ENCODE measurements at regions not wholly inside any gene's neighbourhood (a gene's known extent, or its start where the extent isn't known, plus 50 kb on each side); places are given as distances from the start of the nearest gene placed in this dataset.

GRCh38 chr4:141898346-141898745 lies 262.0 kb downstream of the IL15 start:
- TF ChIP-seq, protein P1, sequence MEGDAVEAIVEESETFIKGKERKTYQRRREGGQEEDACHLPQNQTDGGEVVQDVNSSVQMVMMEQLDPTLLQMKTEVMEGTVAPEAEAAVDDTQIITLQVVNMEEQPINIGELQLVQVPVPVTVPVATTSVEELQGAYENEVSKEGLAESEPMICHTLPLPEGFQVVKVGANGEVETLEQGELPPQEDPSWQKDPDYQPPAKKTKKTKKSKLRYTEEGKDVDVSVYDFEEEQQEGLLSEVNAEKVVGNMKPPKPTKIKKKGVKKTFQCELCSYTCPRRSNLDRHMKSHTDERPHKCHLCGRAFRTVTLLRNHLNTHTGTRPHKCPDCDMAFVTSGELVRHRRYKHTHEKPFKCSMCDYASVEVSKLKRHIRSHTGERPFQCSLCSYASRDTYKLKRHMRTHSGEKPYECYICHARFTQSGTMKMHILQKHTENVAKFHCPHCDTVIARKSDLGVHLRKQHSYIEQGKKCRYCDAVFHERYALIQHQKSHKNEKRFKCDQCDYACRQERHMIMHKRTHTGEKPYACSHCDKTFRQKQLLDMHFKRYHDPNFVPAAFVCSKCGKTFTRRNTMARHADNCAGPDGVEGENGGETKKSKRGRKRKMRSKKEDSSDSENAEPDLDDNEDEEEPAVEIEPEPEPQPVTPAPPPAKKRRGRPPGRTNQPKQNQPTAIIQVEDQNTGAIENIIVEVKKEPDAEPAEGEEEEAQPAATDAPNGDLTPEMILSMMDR (conservative IDR thresholded peaks at IDR 0.05; ENCODE audit: low read length), result no peak
- peak; percentile 44 for DNase-seq (ENCODE audit: low read depth)
- H3K4me3 ChIP-seq (ENCODE audit: low read length), result no peak overlapping the region

DNA sequence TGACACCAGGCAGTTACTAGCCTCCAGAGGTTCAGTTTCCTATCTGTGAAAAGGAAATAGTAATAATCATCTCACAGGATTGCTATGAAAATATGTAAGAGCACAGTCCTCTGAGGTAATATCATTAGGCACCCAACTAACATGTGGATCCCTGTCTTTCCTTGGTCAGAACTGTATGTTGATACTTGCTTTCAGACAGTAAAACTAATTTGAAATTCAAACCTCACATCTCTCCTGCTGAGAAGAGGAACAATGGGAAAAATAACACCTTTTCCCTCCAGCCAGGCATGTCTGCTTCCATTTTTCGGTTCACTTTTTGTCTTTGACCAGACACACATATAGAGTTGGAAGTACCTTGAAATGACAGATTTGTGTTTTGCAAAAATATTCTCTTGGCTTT lies 262.7 kb downstream of the IL15 start:
- DNase-seq (ENCODE audit: low read depth), result peak; percentile 37
- no peak overlapping the region for H3K4me3 ChIP-seq (ENCODE audit: low read length)
- TF ChIP-seq, protein P1 (conservative IDR thresholded peaks at IDR 0.05; ENCODE audit: low read length), result no peak

- H3K4me3 ChIP-seq (ENCODE audit: low read length), result no peak overlapping the region
- DNase-seq (ENCODE audit: low read depth), result peak; percentile 44
- TF ChIP-seq, protein P1 (conservative IDR thresholded peaks at IDR 0.05; ENCODE audit: low read length), result no peak
Measured at GRCh38 chr4:141899541-141899940, 263.2 kb downstream of the IL15 start.

DNA sequence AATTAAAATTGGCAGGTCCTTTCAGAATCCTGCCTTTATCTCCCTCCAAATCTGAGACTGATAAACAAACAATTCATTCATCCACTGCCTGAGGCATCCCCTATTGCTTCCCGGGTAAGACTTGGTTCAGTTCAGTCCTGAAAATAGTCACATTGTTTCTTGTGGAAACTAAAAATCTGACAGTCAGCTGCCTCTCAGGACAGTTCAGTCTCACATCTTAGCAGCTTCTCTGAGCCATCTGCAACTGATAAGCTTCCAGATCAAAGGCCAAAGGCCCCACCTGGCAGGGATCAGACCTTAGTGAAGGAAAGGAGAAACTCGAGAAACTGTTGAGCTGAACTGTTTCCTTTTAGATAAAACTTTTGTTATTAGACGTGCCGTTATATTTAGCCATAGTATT lies 264.5 kb downstream of the IL15 start:
- TF ChIP-seq, protein P1 (conservative IDR thresholded peaks at IDR 0.05; ENCODE audit: low read length), result no peak
- no peak overlapping the region for H3K4me3 ChIP-seq (ENCODE audit: low read length)
- DNase-seq (ENCODE audit: low read depth), result no peak

GRCh38 chr4:141905751-141906150 lies 269.4 kb downstream of the IL15 start:
- peak; percentile 97 for DNase-seq (ENCODE audit: low read depth)
- TF ChIP-seq, protein P1 (conservative IDR thresholded peaks at IDR 0.05; ENCODE audit: low read length), result no peak
- no peak overlapping the region for H3K4me3 ChIP-seq (ENCODE audit: low read length)

DNA sequence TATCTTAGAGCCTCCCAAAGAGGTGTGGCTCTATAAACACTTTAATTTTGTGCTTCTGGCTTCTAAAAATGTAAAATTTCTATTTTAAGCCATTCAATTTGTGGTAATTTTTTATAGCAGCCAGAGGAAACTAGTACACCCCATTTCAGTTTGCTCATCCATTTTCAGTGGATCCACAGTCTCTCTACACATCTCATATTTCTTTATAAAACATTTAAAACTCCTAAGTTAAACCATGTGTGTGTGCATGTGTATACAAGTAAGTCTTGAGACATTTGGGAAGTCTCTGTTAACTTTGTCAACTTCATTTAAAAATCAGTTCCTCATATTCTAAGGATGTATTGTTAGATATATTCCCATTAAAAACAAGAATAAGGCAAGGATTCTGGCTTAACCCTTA lies 273.2 kb downstream of the IL15 start:
- no peak overlapping the region for H3K4me3 ChIP-seq (ENCODE audit: low read length)
- peak; percentile 56 for DNase-seq (ENCODE audit: low read depth)
- TF ChIP-seq, protein P1 (conservative IDR thresholded peaks at IDR 0.05; ENCODE audit: low read length), result no peak

- TF ChIP-seq, protein P1 (conservative IDR thresholded peaks at IDR 0.05; ENCODE audit: low read length), result no peak
- no peak overlapping the region for H3K4me3 ChIP-seq (ENCODE audit: low read length)
- no peak for DNase-seq (ENCODE audit: low read depth)
Measured at GRCh38 chr4:141912831-141913230, 276.4 kb downstream of the IL15 start.

All from AG10803 (cell line).